ENCODE measurements at regions not wholly inside any gene's neighbourhood (a gene's known extent, or its start where the extent isn't known, plus 50 kb on each side); places are given as distances from the start of the nearest gene placed in this dataset.

GRCh38 chr1:239735111-239735510 is 348.7 kb downstream of the CHRM3 start:
- Histone ChIP-seq H4K20me1 (ENCODE audit: insufficient read depth, low read length) (no peaks in the 10 kb centered on the region), H3K27me3 (ENCODE audit: control insufficient read depth in 2 of 2, insufficient read depth in 2 of 2, low read length in 2 of 2) (no peaks in the 10 kb centered on the region), H2AFZ (ENCODE audit: insufficient read depth, low read depth, low read length, poor library complexity, severe bottlenecking) (no peak overlapping the region), H3K9me3 (replicated peaks in 1 of 2; ENCODE audit: control insufficient read depth in 1 of 2, insufficient read depth in 1 of 2, low read length in 2 of 2) (no peaks in the 10 kb centered on the region), H3K4me3 (replicated peaks in 1 of 3; ENCODE audit: low read depth in 2 of 3, low read length in 3 of 3) (no peak overlapping the region), H3K79me2 (ENCODE audit: insufficient read depth, low read length) (no peaks in the 10 kb centered on the region), H3K27ac (ENCODE audit: low read depth in 1 of 2, low read length in 2 of 2) (no peak overlapping the region), H3K4me2 (replicated peaks; ENCODE audit: extremely low read depth, low read length, poor library complexity, severe bottlenecking) (no peak overlapping the region), H3K4me1 (ENCODE audit: control insufficient read depth in 1 of 2, insufficient read depth in 2 of 2, low read length in 2 of 2) (no peaks in the 10 kb centered on the region), H3K36me3 (replicated peaks in 1 of 2; ENCODE audit: control insufficient read depth in 1 of 2, insufficient read depth in 2 of 2, low read length in 2 of 2) (no peaks in the 10 kb centered on the region), H3K9ac (ENCODE audit: insufficient read depth, low read length, poor library complexity, severe bottlenecking) (no peak overlapping the region)
- TF ChIP-seq CTCF (IDR thresholded peaks at IDR 0.05): no peak
- no peak for DNase-seq
- no peak overlapping the region for H3K27ac Mint-ChIP-seq
- H3K4me3 Mint-ChIP-seq: no peak overlapping the region
- no peaks in the 10 kb centered on the region for H3K36me3 Mint-ChIP-seq
- H3K9me3 Mint-ChIP-seq: peaks cover 0 to 4% (median 2%) of the 10 kb centered on the region in 7 donors
- peaks cover 8% of the 10 kb centered on the region for H3K4me1 Mint-ChIP-seq
- WGBS (ENCODE audit: insufficient coverage): 0% methylated on average over 1 of the region's 2 CpGs
- peaks cover 0 to 4% (median 1%) of the 10 kb centered on the region in 3 donors for H3K27me3 Mint-ChIP-seq (ENCODE audit: low read depth in 3 of 3)
- intact Hi-C loops (cut with micrococcal nuclease): no loop called here

- Mint-ChIP-seq H3K27me3 (ENCODE audit: low read depth in 3 of 3) (peaks cover 0 to 4% (median 1%) of the 10 kb centered on the region in 3 donors), H3K4me1 (peaks cover 12% of the 10 kb centered on the region), H3K4me3 (no peak overlapping the region), H3K9me3 (peaks cover 0 to 7% (median 5%) of the 10 kb centered on the region in 7 donors), H3K36me3 (no peaks in the 10 kb centered on the region), H3K27ac (no peak overlapping the region)
- Histone ChIP-seq H3K4me3 (replicated peaks in 1 of 3; ENCODE audit: low read depth in 2 of 3, low read length in 3 of 3) (no peak overlapping the region), H3K9me3 (replicated peaks in 1 of 2; ENCODE audit: control insufficient read depth in 1 of 2, insufficient read depth in 1 of 2, low read length in 2 of 2) (no peaks in the 10 kb centered on the region), H3K9ac (ENCODE audit: insufficient read depth, low read length, poor library complexity, severe bottlenecking) (no peak overlapping the region), H3K79me2 (ENCODE audit: insufficient read depth, low read length) (no peaks in the 10 kb centered on the region), H2AFZ (ENCODE audit: insufficient read depth, low read depth, low read length, poor library complexity, severe bottlenecking) (no peak overlapping the region), H4K20me1 (ENCODE audit: insufficient read depth, low read length) (no peaks in the 10 kb centered on the region), H3K27ac (ENCODE audit: low read depth in 1 of 2, low read length in 2 of 2) (no peak overlapping the region), H3K4me2 (replicated peaks; ENCODE audit: extremely low read depth, low read length, poor library complexity, severe bottlenecking) (no peak overlapping the region), H3K27me3 (ENCODE audit: control insufficient read depth in 2 of 2, insufficient read depth in 2 of 2, low read length in 2 of 2) (no peaks in the 10 kb centered on the region), H3K4me1 (ENCODE audit: control insufficient read depth in 1 of 2, insufficient read depth in 2 of 2, low read length in 2 of 2) (no peaks in the 10 kb centered on the region), H3K36me3 (replicated peaks in 1 of 2; ENCODE audit: control insufficient read depth in 1 of 2, insufficient read depth in 2 of 2, low read length in 2 of 2) (no peaks in the 10 kb centered on the region)
- TF ChIP-seq CTCF (IDR thresholded peaks at IDR 0.05): no peak
- intact Hi-C loops (cut with micrococcal nuclease): no loop called here
- DNase-seq: no peak
- WGBS (ENCODE audit: insufficient coverage): no CpG with 5 or more reads among the region's 2 CpGs
These were observed 350.1 kb downstream of the CHRM3 start for GRCh38 chr1:239736479-239736878.

Data from CD14-positive monocyte (primary cell).